CD4-positive, alpha-beta T cell treated with Interleukin-15 for 4 hours (primary cell): ENCODE measurements at regions not wholly inside any gene's neighbourhood (a gene's known extent, or its start where the extent isn't known, plus 50 kb on each side); places are given as distances from the start of the nearest gene placed in this dataset.

Experiments
- DNase-seq: peaks from one replicate; pipeline ENCODE4 v3.0.0-alpha.2; 2020; ENCODE audit warnings: low spot score

GRCh38 chr11:134529212-134530096, 117.4 kb upstream of the B3GAT1 start:
- no peak for DNase-seq

DNA sequence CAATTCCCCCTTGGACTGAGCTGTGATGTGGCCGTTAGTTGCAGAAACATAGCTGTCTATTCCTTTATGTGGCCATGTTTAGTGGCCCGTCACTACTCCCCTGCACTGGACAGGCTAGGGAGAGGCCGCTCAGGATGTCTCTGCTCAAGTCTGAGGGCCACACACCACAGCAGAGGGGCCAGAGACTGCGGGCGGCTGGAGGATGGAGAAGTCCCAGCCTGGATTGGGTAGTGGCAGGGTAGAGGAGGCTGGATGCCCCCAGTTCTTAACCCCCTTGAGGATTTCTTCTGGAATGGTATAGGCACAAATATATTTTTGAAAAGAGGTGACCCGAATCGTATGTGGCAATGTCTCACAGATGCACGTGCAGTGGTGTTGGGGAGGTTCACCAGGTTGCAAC, 116.4 kb upstream of the B3GAT1 start:
- DNase-seq = no peak

- DNase-seq = no peak
Measured at GRCh38 chr11:134527382-134528243, 115.6 kb upstream of the B3GAT1 start.

GRCh38 chr11:134524896-134525845, 113.1 kb upstream of the B3GAT1 start:
- DNase-seq = no peak

- no peak for DNase-seq
Measured at GRCh38 chr11:134524201-134524600, 112.2 kb upstream of the B3GAT1 start.

DNA sequence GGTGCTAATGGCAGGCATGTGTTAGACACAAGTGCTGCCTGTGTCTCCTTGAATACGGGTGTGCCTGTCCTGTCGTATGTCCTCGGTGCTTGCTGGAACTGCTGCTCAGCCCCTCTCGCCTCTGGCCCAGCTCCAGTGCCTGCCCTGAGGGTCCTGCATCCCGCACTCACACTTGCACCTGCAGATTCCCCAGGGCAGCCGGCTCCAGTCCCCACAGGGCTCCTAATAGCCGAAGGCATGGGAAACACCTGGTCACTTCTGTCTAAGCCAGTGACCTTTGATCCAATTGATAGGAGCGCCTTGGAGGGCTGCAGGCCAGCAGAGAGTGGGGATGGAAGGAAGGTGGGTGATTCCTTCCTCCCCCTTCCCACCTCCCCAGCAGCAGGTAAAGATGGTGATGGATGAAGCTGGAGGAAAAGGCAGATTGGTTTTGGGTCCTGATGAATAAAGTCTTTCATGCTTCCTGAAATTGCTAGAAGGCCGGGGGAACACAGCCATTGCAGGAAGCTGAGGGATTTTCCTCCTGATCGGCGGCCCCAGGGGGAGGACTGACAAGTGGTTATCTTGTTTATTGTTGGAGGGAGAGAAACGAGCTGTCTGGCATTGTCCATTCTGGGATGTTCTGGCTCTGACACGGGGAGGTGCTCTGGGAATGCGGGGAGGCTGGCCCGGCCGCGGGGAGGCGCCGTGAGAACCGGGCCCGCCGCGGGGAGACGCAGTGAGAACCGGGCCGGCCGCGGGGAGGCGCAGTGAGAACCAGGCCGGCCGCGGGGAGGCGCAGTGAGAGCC, 110.9 kb upstream of the B3GAT1 start:
- DNase-seq = no peak

DNA sequence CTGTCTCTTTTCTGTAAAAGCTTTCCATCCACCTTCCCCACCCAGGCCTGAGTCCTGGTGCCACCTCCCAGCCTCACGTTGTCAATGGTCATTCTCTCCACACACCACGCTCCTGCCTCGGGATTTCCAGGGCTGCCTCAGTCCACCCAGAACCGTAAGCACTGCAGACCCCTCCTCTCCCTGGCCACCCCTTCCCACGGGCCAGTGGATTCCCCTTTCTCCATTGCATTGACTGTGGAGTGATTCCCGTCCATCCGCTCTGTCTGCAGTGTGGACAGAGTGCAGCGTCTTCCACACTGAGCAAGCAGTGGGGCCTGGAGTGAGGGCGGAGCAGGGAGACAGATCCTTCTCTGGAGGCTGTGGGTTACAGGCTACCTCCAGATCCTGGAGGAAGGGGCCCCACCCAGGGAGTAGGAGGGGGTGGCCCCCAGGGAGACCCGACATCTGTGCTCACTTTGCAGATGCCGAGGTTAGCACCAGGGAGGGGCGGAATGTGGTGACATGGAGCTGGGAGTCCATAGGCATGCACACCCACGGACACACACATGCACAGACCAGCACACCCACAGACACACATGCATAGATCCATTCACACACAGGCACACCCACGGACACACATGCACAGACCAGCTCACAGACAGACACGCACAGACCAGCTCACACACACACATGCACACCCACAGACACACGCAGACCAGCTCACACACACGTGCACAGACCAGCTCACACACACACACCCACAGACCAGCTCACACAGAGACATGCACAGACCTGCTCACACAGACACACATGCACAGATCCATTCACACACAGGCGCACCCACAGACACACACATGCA, 109.6 kb upstream of the B3GAT1 start:
- DNase-seq = no peak

GRCh38 chr11:134521001-134521400, 109.0 kb upstream of the B3GAT1 start:
- no peak for DNase-seq

GRCh38 chr11:134519788-134520187, 107.7 kb upstream of the B3GAT1 start:
- DNase-seq = no peak

DNA sequence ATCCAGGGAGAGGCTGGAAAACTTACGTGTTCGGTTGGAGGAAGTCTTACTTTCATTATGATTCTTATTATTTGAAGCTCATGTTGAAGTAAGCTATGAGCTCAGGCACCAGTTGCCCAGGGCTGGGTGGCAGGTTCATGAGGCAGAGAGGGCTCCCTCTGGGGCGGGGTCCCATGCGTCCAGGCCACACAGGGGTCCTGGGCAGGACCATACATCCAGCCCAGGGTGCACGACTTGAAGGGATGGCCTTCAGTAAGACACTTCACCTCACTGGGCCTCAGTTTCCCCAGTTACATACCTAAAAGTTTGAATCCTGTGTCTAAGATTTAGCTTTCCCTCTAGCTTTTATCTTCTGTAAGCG, 107.3 kb upstream of the B3GAT1 start:
- DNase-seq = no peak

- DNase-seq = no peak
Measured at GRCh38 chr11:134518616-134519389, 106.8 kb upstream of the B3GAT1 start.

- no peak for DNase-seq
Measured at GRCh38 chr11:134517621-134518293, 105.7 kb upstream of the B3GAT1 start.

GRCh38 chr11:134517115-134517514, 105.1 kb upstream of the B3GAT1 start:
- DNase-seq = no peak

DNA sequence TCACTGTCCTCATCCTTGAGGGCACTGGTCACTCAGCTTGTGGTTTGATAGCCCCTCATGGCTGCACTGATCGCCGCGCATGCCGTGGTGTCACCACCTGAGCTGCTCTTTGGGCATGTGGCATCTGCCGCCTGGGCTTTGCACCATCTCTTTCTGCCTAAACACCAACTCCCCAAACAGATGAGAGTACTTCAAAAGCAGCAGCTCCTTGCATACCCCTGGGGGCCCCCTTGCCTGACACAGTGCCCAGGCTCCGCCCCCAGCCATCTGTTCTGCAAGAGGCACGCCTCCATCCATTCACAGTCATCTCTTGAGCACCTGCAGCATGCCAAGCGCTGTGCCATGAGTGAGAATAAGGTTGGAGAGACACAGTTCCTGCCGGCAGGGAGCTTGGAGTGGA, 104.5 kb upstream of the B3GAT1 start:
- no peak for DNase-seq

GRCh38 chr11:134515081-134515960, 103.3 kb upstream of the B3GAT1 start:
- no peak for DNase-seq

- DNase-seq = no peak
Measured at GRCh38 chr11:134514354-134514951, 102.4 kb upstream of the B3GAT1 start.

DNA sequence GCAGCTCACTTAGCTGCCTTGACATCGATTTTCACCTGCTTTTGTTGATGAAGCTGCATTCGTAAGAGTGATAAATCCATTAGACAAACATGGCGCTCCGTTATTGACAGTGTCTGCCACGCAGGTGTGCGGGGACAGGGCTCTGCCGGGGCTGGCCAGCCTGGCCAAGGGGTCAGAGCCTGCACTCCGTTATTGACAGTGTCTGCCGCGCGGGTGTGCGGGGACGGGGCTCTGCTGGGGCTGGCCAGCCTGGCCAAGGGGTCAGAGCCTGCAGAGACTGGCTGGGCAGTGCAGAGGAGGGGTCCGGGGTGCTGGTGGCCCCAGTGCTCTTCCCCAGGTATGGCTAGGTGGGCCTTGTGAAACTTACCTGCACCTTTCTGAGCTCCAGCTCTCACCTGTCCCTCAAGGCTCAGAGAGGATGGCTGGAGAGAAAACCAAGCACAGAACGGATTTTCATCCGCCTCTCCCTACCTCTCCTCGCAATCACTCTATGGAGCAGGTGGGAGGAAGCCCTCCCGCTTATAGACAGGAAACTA, 101.6 kb upstream of the B3GAT1 start:
- no peak for DNase-seq
